Breast epithelium (tissue), 4 donors: ENCODE measurements at regions not wholly inside any gene's neighbourhood (a gene's known extent, or its start where the extent isn't known, plus 50 kb on each side); places are given as distances from the start of the nearest gene placed in this dataset.

Source experiments
- DNase-seq, 2 donors: peaks; one replicate each; pipeline ENCODE4 v3.0.0-alpha.2; 2019; ENCODE audit warnings: low spot score in 2 of 2
- H3K27ac ChIP-seq, 2 donors: fragments of 200-600 bp; sonication (generic) in 1 of 2; one replicate each; pipeline ENCODE4 v1.5.1; 2016 to 2019; ENCODE audit warnings: mild to moderate bottlenecking in 1 of 2
- H3K27me3 ChIP-seq, 2 donors: fragments of 200-600 bp; sonication (generic) in 1 of 2; one replicate each; pipeline versions ENCODE4 v1.5.1 to v1.6.0; 2017 to 2019; ENCODE audit warnings: control low read depth in 1 of 2, mild to moderate bottlenecking in 1 of 2
- H3K36me3 ChIP-seq: fragments of 200-600 bp; one replicate; pipeline ENCODE4 v1.5.1; 2019
- H3K4me1 ChIP-seq, 2 donors: fragments of 200-600 bp; sonication (generic); one replicate each; pipeline ENCODE4 v1.5.1; 2016 to 2019; ENCODE audit warnings: control low read depth in 1 of 2
- H3K4me3 ChIP-seq, 3 donors: fragments of 200-600 bp; sonication (generic); 1 replicate in 2 of 3; 2 replicates in 1 of 3; pipeline ENCODE4 v1.5.1; 2016 to 2019; ENCODE audit warnings: mild to moderate bottlenecking in 3 of 3, moderate library complexity in 2 of 3
- H3K9me3 ChIP-seq, 2 donors: fragments of 200-600 bp; sonication (generic) in 1 of 2; one replicate each; pipeline ENCODE4 v1.5.1; 2016 to 2019; ENCODE audit warnings: control low read depth in 1 of 2
- POLR2A ChIP-seq: fragments of 450-650 bp; IDR thresholded peaks from one replicate; pipeline ENCODE4 v1.6.1; 2016; ENCODE audit warnings: antibody characterized with exemption, mild to moderate bottlenecking, moderate library complexity
- POLR2AphosphoS5 ChIP-seq, 3 donors: sonication (generic); formaldehyde crosslinking; IDR thresholded peaks; one replicate each; pipeline ENCODE4 v1.6.1; 2017; ENCODE audit warnings: antibody characterized with exemption in 3 of 3
- intact Hi-C: fragments of 100-400 bp; cut with DNase I; formaldehyde crosslinking; loops from one replicate; pipeline ENCODE4 v1.15.1; 2023; ENCODE audit warnings: low total_unique reads
- TF ChIP-seq, protein P1 (sequence below), 3 donors: fragments of 450-650 bp; IDR thresholded peaks; one replicate each; pipeline ENCODE4 v1.5.1; 2016 to 2017; ENCODE audit warnings: antibody characterized with exemption in 3 of 3, mild to moderate bottlenecking in 3 of 3, moderate library complexity in 3 of 3

DNA sequence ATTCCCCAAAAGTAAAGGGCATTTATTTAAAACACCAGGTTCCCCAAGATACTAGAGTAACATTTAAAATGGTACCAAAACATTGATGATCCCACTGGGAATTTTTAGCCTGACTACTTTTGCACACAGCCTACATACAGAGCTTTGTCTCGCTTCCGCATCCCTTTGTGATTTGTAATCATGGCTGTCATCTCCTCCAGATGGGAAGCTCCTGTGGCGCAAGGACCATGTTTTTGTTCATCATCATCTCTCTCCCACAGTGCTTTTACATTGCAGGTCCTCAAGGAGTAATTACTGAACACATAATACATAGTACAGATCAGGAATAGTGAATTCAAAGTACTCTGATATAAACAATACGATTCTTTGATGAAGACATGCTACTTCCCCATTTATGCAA, 231.2 kb upstream of the MTNR1B start:
- H3K9me3 ChIP-seq, result no peaks in the 10 kb centered on the region
- no peak overlapping the region for H3K27ac ChIP-seq
- H3K36me3 ChIP-seq, result no peaks in the 10 kb centered on the region
- TF ChIP-seq, protein P1, sequence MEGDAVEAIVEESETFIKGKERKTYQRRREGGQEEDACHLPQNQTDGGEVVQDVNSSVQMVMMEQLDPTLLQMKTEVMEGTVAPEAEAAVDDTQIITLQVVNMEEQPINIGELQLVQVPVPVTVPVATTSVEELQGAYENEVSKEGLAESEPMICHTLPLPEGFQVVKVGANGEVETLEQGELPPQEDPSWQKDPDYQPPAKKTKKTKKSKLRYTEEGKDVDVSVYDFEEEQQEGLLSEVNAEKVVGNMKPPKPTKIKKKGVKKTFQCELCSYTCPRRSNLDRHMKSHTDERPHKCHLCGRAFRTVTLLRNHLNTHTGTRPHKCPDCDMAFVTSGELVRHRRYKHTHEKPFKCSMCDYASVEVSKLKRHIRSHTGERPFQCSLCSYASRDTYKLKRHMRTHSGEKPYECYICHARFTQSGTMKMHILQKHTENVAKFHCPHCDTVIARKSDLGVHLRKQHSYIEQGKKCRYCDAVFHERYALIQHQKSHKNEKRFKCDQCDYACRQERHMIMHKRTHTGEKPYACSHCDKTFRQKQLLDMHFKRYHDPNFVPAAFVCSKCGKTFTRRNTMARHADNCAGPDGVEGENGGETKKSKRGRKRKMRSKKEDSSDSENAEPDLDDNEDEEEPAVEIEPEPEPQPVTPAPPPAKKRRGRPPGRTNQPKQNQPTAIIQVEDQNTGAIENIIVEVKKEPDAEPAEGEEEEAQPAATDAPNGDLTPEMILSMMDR (IDR thresholded peaks at IDR 0.05), result no peak
- TF ChIP-seq POLR2A (no peak), POLR2AphosphoS5 (IDR thresholded peaks at IDR 0.05) (no peak)
- no peak for DNase-seq
- H3K27me3 ChIP-seq, result peaks cover 0 to 3% of the 10 kb centered on the region in 2 donors
- H3K4me1 ChIP-seq, result no peaks in the 10 kb centered on the region
- no peak overlapping the region for H3K4me3 ChIP-seq
- intact Hi-C loops, result no loop called here

DNA sequence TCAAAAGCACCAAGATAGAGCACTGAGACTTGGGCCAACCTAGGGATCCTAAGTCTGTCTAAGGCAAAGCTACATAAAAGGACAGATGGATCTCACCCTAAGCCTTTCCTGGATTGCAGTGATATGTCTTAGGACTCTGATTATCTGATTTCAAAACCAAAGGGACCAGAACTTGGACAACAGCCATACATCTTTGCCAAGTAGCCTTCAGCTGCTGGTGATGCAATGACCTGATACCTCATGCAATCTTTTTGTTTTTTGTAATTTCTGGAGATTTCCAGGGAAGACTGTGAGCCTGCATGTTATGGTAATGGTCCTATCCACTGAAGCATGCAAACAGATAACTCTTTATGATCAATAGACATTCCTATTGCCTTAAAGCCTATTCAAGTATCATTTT, 230.4 kb upstream of the MTNR1B start:
- H3K36me3 ChIP-seq, result no peaks in the 10 kb centered on the region
- H3K9me3 ChIP-seq, result no peaks in the 10 kb centered on the region
- no peaks in the 10 kb centered on the region for H3K27me3 ChIP-seq
- no peak for TF ChIP-seq POLR2A
- no peak for TF ChIP-seq POLR2AphosphoS5 (IDR thresholded peaks at IDR 0.05)
- TF ChIP-seq, protein P1 (IDR thresholded peaks at IDR 0.05), result no peak
- H3K27ac ChIP-seq, result no peak overlapping the region
- no peak for DNase-seq
- intact Hi-C loops, result no loop called here
- H3K4me3 ChIP-seq, result no peak overlapping the region
- H3K4me1 ChIP-seq, result no peaks in the 10 kb centered on the region

DNA sequence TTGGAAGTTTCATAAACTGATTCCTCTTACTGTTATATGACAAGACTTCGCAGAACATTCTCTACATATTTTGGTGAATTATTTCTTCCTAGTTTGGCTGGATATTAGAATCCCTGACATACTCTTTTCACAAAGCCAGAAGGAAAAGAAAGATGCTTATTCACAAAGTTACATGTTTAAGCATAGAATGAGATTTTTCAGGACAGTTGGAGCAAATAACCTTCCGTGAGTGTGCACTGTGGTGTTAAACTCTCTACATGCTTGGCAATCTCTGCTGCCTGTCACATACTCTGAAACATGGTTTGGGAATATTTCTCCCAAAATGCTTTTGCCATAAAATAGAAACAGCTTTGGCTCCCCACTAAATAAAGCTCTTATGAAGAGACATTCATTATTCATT, 230.0 kb upstream of the MTNR1B start:
- H3K36me3 ChIP-seq, result no peaks in the 10 kb centered on the region
- TF ChIP-seq POLR2AphosphoS5 (IDR thresholded peaks at IDR 0.05), result no peak
- TF ChIP-seq, protein P1 (IDR thresholded peaks at IDR 0.05), result no peak
- no peak for TF ChIP-seq POLR2A
- no peak for DNase-seq
- H3K4me1 ChIP-seq, result no peaks in the 10 kb centered on the region
- H3K4me3 ChIP-seq, result no peak overlapping the region
- H3K9me3 ChIP-seq, result no peaks in the 10 kb centered on the region
- intact Hi-C loops, result no loop called here
- H3K27me3 ChIP-seq, result no peaks in the 10 kb centered on the region
- H3K27ac ChIP-seq, result peak overlapping the region in 1 of 2 donors; percentile 16

DNA sequence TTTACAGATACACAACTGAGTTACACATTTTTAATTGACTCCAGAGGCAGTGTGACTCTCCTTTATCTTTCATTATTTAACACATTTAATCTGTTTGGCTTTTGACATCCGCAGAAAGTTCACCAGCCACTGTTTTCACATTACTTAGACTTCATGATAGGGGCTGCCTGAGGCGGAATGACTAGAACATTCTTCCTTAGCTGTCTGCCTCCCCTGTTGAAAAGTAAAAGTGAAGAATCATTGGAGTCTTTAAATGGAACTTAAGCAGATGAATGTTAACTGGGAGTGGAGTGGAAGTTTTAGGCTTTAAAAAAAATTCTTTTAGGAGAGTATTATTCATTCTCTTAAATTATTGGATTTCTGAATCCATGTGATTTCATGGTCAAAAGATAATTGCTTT, 229.2 kb upstream of the MTNR1B start:
- H3K36me3 ChIP-seq, result no peaks in the 10 kb centered on the region
- TF ChIP-seq POLR2AphosphoS5 (IDR thresholded peaks at IDR 0.05) (no peak), POLR2A (no peak)
- TF ChIP-seq, protein P1 (IDR thresholded peaks at IDR 0.05), result no peak
- no peaks in the 10 kb centered on the region for H3K27me3 ChIP-seq
- no peak overlapping the region for H3K27ac ChIP-seq
- no peak for DNase-seq
- intact Hi-C loops, result no loop called here
- H3K4me3 ChIP-seq, result no peak overlapping the region
- H3K4me1 ChIP-seq, result no peaks in the 10 kb centered on the region
- H3K9me3 ChIP-seq, result no peaks in the 10 kb centered on the region

DNA sequence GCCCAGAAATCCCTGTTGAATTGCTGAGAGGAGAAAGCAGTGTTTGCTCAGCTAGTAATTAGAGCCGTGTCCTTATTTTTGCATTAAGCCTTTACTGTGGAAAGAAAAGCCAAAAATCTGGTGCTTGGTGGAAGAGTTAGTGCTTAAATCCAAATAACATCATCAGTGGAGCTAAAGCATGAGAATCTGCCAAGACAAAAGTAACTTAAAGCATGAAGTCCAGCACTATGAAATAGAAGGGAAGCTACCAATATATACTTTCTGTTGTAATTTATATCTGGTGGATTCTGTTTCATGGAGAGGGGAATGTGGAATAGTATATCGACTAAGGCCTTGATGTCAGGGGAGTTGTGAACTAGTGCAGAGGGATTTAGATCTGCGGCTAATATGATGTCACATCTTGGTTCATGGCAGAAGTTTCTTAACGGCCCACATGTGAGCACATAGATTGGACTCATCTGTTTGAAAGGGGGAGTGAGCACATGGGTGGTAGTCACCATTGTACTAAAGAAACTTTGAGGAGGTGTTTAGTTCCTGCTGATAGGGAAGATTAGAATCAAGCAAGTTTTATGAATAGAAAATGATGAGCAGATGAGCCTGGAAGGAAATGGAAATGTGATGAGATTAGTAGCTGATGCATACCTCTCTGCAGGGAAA, 224.4 kb upstream of the MTNR1B start:
- no peaks in the 10 kb centered on the region for H3K36me3 ChIP-seq
- TF ChIP-seq POLR2A (no peak), POLR2AphosphoS5 (IDR thresholded peaks at IDR 0.05) (no peak)
- TF ChIP-seq, protein P1 (IDR thresholded peaks at IDR 0.05), result no peak

More for the DNA sequence above, 224.4 kb upstream of the MTNR1B start:
- DNase-seq, result no peak
- Histone ChIP-seq H3K9me3 (peaks cover 0 to 7% of the 10 kb centered on the region in 2 donors), H3K4me1 (no peaks in the 10 kb centered on the region), H3K27ac (no peak overlapping the region), H3K4me3 (no peak overlapping the region), H3K27me3 (no peaks in the 10 kb centered on the region)
- intact Hi-C loops, result no loop called here
